ENCODE measurements at regions not wholly inside any gene's neighbourhood (a gene's known extent, or its start where the extent isn't known, plus 50 kb on each side); places are given as distances from the start of the nearest gene placed in this dataset.

DNA sequence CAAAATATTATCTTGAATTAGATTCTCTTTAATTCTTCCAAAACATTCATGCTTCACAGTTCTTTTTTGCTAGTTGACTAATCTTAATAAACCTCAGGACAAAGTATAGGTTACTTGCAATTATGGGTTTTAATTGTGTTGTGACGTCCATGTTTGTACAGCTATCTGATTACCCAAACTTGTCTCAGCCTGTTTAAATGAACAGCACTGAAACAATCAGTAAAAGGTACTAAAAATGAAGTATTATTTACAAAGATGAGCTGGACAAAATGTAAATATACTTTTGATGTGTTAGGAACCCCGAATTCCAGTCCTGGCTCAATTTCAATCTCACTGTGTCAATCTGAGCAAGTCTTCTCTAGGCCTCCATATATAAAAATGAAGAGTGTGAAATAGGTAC is 57.4 kb upstream of the SLC6A14 start:
- DNase-seq (ENCODE audit: low read depth), result no peak

GRCh38 chrX:116379854-116380253 is 56.6 kb upstream of the SLC6A14 start:
- H3K4me3 ChIP-seq (replicated peaks; ENCODE audit: low read depth, low read length), result no peak overlapping the region
- DNase-seq (ENCODE audit: low read depth), result peak; percentile 79
- no peak for TF ChIP-seq CTCF (IDR thresholded peaks at IDR 0.05; ENCODE audit: low read length, missing control alignments)

More for the DNA sequence above, 57.4 kb upstream of the SLC6A14 start:
- no peak for TF ChIP-seq CTCF (IDR thresholded peaks at IDR 0.05; ENCODE audit: low read length, missing control alignments)
- no peak overlapping the region for H3K4me3 ChIP-seq (replicated peaks; ENCODE audit: low read depth, low read length)

- no peak for TF ChIP-seq CTCF (IDR thresholded peaks at IDR 0.05; ENCODE audit: low read length, missing control alignments)
- H3K4me3 ChIP-seq (replicated peaks; ENCODE audit: low read depth, low read length), result no peak overlapping the region
- peak; percentile 61 for DNase-seq (ENCODE audit: low read depth)
These were observed 51.9 kb upstream of the SLC6A14 start for GRCh38 chrX:116384406-116384954.
